ENCODE measurements at regions not wholly inside any gene's neighbourhood (a gene's known extent, or its start where the extent isn't known, plus 50 kb on each side); places are given as distances from the start of the nearest gene placed in this dataset.

- no peak for TF ChIP-seq EZH2 (IDR thresholded peaks at IDR 0.05; ENCODE audit: insufficient read depth, low read length)
- TF ChIP-seq CTCF (IDR thresholded peaks at IDR 0.05; ENCODE audit: insufficient read depth, low read depth, low read length), result no peak
Observed at GRCh38 chr1:88075813-88076212, 608.3 kb upstream of the PKN2 start.
